Activated naive CD4-positive, alpha-beta T cell treated with anti-CD3 and anti-CD28 coated beads, Interleukin-2, amount 50 U/mL, for 24 hours (primary cell): ENCODE measurements at regions not wholly inside any gene's neighbourhood (a gene's known extent, or its start where the extent isn't known, plus 50 kb on each side); places are given as distances from the start of the nearest gene placed in this dataset.
A peak's percentile ranks its signal among the peaks of the same experiment; 100 is the strongest.

Experiments
- H3K27ac Mint-ChIP-seq: one replicate; pipeline ENCODE4 v1.8.0; 2021; ENCODE audit warnings: mild to moderate bottlenecking, mixed read lengths
- H3K27me3 Mint-ChIP-seq: one replicate; pipeline ENCODE4 v1.8.0; 2021; ENCODE audit warnings: mixed read lengths
- H3K36me3 Mint-ChIP-seq: one replicate; pipeline ENCODE4 v1.8.0; 2021; ENCODE audit warnings: mixed read lengths
- H3K4me1 Mint-ChIP-seq: one replicate; pipeline ENCODE4 v1.8.0; 2021; ENCODE audit warnings: mixed read lengths
- H3K4me3 Mint-ChIP-seq: one replicate; pipeline ENCODE4 v1.8.0; 2021; ENCODE audit warnings: mild to moderate bottlenecking, mixed read lengths
- H3K9me3 Mint-ChIP-seq: one replicate; pipeline ENCODE4 v1.8.0; 2021; ENCODE audit warnings: mixed read lengths

DNA sequence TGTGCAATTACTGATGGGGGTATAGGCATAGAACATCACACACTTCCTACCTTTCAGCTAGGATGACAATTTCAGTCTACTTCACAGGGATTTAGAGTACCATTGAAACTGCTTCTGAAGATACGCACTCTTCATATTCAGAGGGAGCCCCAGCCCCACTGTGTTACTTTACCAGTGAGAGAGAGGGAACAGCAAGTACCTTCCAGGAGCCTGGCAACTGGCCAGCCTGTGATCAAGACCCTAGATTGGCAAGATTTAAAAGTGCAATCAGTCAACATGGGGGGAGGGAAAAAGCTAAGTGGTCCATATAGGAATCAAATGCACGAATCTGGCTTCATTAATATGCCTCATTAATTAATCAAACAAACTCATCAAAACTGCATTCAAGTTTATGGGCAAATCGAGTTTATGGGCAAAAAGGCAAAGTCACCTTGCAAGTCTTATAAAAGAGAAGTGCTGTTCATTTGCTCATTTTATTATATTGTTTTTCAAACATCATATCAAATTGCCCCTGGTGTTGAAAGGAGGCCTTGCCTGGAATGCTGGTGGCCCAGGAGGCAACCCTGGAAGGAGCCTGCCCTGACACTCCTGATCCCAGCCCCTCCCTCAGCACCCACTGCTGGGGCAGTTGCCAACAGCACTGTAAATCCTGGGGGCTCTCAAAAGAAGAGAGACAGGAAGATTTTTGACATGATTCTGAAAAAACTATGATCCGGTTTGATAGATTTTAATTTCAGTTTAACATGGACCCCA, 184.9 kb upstream of the DPT start:
- Mint-ChIP-seq H3K27me3 (no peaks in the 10 kb centered on the region), H3K9me3 (no peaks in the 10 kb centered on the region), H3K4me3 (no peak overlapping the region), H3K36me3 (no peaks in the 10 kb centered on the region), H3K4me1 (no peaks in the 10 kb centered on the region), H3K27ac (no peak overlapping the region)

- Mint-ChIP-seq H3K4me3 (no peak overlapping the region), H3K27me3 (peaks cover 1% of the 10 kb centered on the region), H3K9me3 (no peaks in the 10 kb centered on the region), H3K36me3 (no peaks in the 10 kb centered on the region), H3K4me1 (no peaks in the 10 kb centered on the region), H3K27ac (no peak overlapping the region)
These were observed 188.3 kb upstream of the DPT start for GRCh38 chr1:168917309-168917708.

GRCh38 chr1:168917796-168918195, 188.7 kb upstream of the ATP1B1 start:
- Mint-ChIP-seq H3K27me3 (peaks cover 2% of the 10 kb centered on the region), H3K27ac (no peak overlapping the region), H3K9me3 (no peaks in the 10 kb centered on the region), H3K4me1 (no peaks in the 10 kb centered on the region), H3K36me3 (no peaks in the 10 kb centered on the region), H3K4me3 (no peak overlapping the region)

- Mint-ChIP-seq H3K27ac (no peak overlapping the region), H3K4me3 (no peak overlapping the region), H3K9me3 (no peaks in the 10 kb centered on the region), H3K27me3 (peaks cover 2% of the 10 kb centered on the region), H3K36me3 (no peaks in the 10 kb centered on the region), H3K4me1 (no peaks in the 10 kb centered on the region)
These were observed 187.4 kb upstream of the ATP1B1 start for GRCh38 chr1:168918860-168919741.

GRCh38 chr1:168920456-168921094, 185.9 kb upstream of the ATP1B1 start:
- H3K27ac Mint-ChIP-seq, result no peak overlapping the region
- no peaks in the 10 kb centered on the region for H3K36me3 Mint-ChIP-seq
- no peaks in the 10 kb centered on the region for H3K4me1 Mint-ChIP-seq
- no peak overlapping the region for H3K4me3 Mint-ChIP-seq
- peaks cover 5% of the 10 kb centered on the region for H3K27me3 Mint-ChIP-seq
- no peaks in the 10 kb centered on the region for H3K9me3 Mint-ChIP-seq

GRCh38 chr1:168921629-168922028, 184.9 kb upstream of the ATP1B1 start:
- no peak overlapping the region for H3K27ac Mint-ChIP-seq
- no peaks in the 10 kb centered on the region for H3K4me1 Mint-ChIP-seq
- H3K36me3 Mint-ChIP-seq, result no peaks in the 10 kb centered on the region
- no peaks in the 10 kb centered on the region for H3K9me3 Mint-ChIP-seq
- H3K27me3 Mint-ChIP-seq, result peaks cover 7% of the 10 kb centered on the region
- H3K4me3 Mint-ChIP-seq, result no peak overlapping the region

DNA sequence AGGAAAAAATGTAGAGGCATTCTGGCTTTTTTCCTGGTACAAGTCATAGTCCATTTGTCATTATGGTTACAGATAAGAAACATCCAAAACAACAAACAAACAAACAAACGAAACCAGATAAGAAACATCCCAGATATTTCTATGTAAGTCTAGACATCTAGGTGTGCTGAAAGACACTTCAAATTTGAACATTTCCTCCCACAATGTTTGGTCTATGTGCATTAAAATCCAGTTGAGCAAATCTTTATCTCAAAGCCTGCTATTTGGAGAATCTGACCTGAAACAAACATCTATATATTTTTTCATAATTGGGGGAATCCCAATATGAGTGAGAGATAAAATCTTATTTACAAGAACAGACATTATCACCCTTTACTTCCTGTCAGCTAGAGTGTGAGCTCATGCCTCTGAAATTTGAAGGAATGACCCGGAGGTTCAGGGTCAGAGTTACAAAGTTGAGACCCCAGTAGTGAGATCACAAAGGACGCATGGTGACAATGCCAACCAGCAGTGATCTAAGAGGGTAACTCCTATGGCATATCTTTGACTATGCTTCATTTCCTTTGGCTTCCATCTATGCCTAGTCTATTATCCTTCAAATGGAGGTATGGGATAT, 182.9 kb upstream of the ATP1B1 start:
- Mint-ChIP-seq H3K27ac (no peak overlapping the region), H3K4me3 (no peak overlapping the region), H3K36me3 (no peaks in the 10 kb centered on the region), H3K4me1 (no peaks in the 10 kb centered on the region), H3K27me3 (peaks cover 13% of the 10 kb centered on the region), H3K9me3 (no peaks in the 10 kb centered on the region)

GRCh38 chr1:168924976-168925375, 181.5 kb upstream of the ATP1B1 start:
- H3K27ac Mint-ChIP-seq, result peak overlapping the region; percentile 71
- no peaks in the 10 kb centered on the region for H3K9me3 Mint-ChIP-seq
- no peaks in the 10 kb centered on the region for H3K36me3 Mint-ChIP-seq
- H3K27me3 Mint-ChIP-seq, result peaks cover 18% of the 10 kb centered on the region
- H3K4me1 Mint-ChIP-seq, result no peaks in the 10 kb centered on the region
- H3K4me3 Mint-ChIP-seq, result no peak overlapping the region

- Mint-ChIP-seq H3K4me1 (no peaks in the 10 kb centered on the region), H3K27ac (no peak overlapping the region), H3K36me3 (no peaks in the 10 kb centered on the region), H3K27me3 (peaks cover 18% of the 10 kb centered on the region), H3K9me3 (no peaks in the 10 kb centered on the region), H3K4me3 (no peak overlapping the region)
These were observed 180.3 kb upstream of the ATP1B1 start for GRCh38 chr1:168926236-168926635.

DNA sequence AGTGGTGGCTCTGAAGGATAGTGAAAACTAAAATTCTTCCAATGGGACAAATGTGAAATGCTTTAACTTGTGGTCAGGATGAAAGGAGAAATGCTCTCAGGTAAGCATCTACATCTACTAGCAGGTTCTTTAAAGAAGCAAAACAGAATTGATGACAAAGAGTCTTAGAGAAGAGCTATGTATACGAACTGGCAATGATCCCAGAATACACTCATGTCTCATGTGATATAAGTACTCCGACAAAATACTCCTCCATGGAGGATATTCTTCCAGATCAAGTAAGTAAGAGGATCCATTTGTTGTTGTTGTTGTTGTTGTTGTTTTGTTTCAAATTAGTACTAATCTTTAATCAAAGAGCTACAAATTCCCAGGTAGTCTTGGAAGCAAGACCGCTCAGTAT, 174.0 kb upstream of the ATP1B1 start:
- Mint-ChIP-seq H3K9me3 (no peaks in the 10 kb centered on the region), H3K27me3 (peaks cover 7% of the 10 kb centered on the region), H3K27ac (no peak overlapping the region), H3K4me1 (no peaks in the 10 kb centered on the region), H3K36me3 (no peaks in the 10 kb centered on the region), H3K4me3 (no peak overlapping the region)

DNA sequence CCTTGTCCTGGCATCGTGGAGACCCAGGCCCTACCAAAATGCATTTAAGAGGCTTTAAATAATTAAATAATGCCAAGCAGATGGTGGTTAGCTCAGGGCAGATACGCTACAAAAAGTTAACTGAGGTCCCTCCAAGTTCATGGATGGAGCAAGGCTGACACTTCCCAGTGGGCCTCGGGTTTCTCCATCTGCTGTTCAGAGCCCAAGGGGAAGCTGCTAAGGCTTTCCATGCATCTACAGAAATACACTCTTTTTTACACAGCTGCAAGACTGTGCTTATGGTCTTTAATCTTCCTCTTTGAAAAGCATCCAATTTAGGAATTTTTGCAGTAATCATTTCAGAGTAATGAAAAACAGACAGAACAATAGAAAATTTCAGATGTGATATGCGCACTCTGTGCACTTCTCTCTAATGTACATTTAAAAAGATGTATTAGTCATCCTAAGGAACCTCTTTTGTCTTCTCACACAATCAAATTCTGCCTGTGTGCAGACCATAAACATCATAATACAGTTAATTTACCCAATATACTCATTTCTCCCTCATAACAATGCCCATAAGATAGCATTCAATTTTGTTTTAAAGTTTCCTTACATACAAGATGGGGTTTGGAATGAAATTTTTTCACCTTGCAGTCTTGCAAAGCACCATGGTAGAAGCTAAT, 173.2 kb upstream of the ATP1B1 start:
- H3K36me3 Mint-ChIP-seq, result no peaks in the 10 kb centered on the region
- H3K9me3 Mint-ChIP-seq, result no peaks in the 10 kb centered on the region
- H3K27ac Mint-ChIP-seq, result no peak overlapping the region
- peaks cover 4% of the 10 kb centered on the region for H3K27me3 Mint-ChIP-seq
- H3K4me3 Mint-ChIP-seq, result no peak overlapping the region
- no peaks in the 10 kb centered on the region for H3K4me1 Mint-ChIP-seq

DNA sequence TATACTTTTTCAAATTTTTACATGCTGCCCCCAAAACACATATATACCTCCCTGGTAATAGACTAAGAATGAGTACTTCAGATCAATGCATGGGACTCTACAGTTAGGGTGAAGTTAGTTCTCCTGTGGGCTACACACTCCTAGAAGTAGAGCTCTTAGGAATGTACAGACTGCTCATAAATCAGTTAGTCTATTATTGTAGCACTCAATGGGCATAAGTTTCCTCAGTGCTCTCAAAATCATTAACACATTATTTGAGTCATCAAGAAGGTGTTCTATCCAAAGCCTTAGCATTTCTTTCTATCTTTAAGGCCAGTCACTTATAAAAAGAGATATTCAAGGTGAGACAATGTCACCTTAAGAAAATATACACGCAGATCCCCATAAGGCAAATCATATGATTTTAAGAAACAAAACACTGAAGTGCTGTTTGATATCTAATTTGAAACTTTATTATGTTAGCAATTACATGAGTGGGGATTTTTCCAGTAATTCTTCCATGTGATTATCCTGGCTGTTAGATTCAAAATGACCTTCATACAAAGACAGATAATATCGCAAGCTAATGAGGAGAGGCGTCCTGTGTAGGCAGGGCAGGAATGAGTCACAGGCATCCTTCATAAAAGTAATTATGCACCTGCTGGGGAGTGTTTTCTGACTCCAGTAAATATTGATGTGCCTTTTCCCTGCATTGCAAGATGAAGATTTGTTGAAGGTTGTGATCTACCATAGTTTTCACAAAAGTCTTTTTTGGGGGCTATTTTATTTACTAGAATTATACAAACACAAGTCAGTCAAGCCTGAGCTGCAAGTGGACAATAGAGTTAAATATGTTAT, 167.2 kb upstream of the ATP1B1 start:
- H3K27ac Mint-ChIP-seq, result no peak overlapping the region
- no peaks in the 10 kb centered on the region for H3K9me3 Mint-ChIP-seq
- no peaks in the 10 kb centered on the region for H3K36me3 Mint-ChIP-seq
- no peaks in the 10 kb centered on the region for H3K4me1 Mint-ChIP-seq
- peaks cover 8% of the 10 kb centered on the region for H3K27me3 Mint-ChIP-seq
- no peak overlapping the region for H3K4me3 Mint-ChIP-seq

DNA sequence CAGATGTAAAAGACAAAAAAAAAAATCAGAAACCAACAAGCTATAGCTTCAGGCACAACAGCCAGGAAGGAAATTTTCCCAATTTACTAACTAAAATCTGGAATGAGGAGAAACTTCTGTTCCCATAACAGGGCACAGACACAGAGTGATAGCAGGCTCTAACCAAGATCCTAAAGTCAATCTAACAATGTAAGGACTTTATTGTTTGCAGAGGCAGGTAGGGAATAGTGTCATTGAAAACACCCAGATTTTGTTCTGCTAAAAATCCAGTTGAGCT, 166.6 kb upstream of the ATP1B1 start:
- Mint-ChIP-seq H3K9me3 (no peaks in the 10 kb centered on the region), H3K36me3 (no peaks in the 10 kb centered on the region), H3K4me1 (no peaks in the 10 kb centered on the region), H3K4me3 (no peak overlapping the region), H3K27me3 (peaks cover 8% of the 10 kb centered on the region), H3K27ac (no peak overlapping the region)

DNA sequence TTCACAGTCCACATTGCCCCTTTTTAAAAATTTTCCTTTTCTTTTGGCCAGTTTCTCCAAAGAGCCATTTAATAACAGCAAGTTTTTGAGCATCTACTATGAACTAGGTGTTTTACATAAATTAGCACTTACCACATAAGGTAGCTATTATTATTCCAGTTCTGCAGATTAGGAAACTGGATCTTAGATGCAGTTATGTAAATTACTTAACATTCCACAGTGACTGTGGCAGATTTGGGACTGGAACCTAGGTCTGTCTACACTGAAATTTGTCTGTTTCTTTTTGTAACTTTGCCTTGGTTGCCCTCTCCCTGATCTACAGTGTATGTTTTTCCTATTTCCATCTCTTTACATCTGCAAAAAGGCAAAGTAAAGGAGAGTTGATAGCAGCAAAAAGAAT, 164.8 kb upstream of the ATP1B1 start:
- peaks cover 8% of the 10 kb centered on the region for H3K27me3 Mint-ChIP-seq
- H3K27ac Mint-ChIP-seq, result no peak overlapping the region
- no peak overlapping the region for H3K4me3 Mint-ChIP-seq
- no peaks in the 10 kb centered on the region for H3K9me3 Mint-ChIP-seq
- H3K36me3 Mint-ChIP-seq, result no peaks in the 10 kb centered on the region
- H3K4me1 Mint-ChIP-seq, result no peaks in the 10 kb centered on the region

- Mint-ChIP-seq H3K9me3 (no peaks in the 10 kb centered on the region), H3K4me1 (no peaks in the 10 kb centered on the region), H3K27me3 (peaks cover 8% of the 10 kb centered on the region), H3K4me3 (no peak overlapping the region), H3K27ac (no peak overlapping the region), H3K36me3 (no peaks in the 10 kb centered on the region)
These were observed 164.3 kb upstream of the ATP1B1 start for GRCh38 chr1:168942165-168942564.
